Panc1 (cell line): ENCODE measurements at regions not wholly inside any gene's neighbourhood (a gene's known extent, or its start where the extent isn't known, plus 50 kb on each side); places are given as distances from the start of the nearest gene placed in this dataset.

Experiments used
- ATAC-seq: fragments of 200-7000 bp; cut with Tn5 transposase; 2 replicates; pipeline ENCODE4 v1.9.1; 2020; ENCODE audit warnings: mild to moderate bottlenecking, moderate library complexity
- BruUV-seq: library from RNA; stranded (reverse); fragments of 400-500 nt; replicated peaks from 2 replicates; lab custom pipeline; 2021; lab: Mats Ljungman, UMichigan
- CTCF ChIA-PET: fragments of 300-600 bp; sonication (Branson Sonifier 250); formaldehyde crosslinking; loops from one replicate; lab custom pipeline; 2022; ENCODE audit warnings: antibody characterized with exemption; lab: Charles Lee
- POLR2A ChIA-PET: fragments of 300-600 bp; sonication (Branson Sonifier 250); formaldehyde crosslinking; loops from one replicate; lab custom pipeline; 2022; ENCODE audit warnings: antibody characterized with exemption; lab: Charles Lee
- DNase-seq: peaks from one replicate; pipeline ENCODE4 v3.0.0-alpha.2; 2010; ENCODE audit warnings: low read depth, low spot score
- H3K27ac ChIP-seq: 2 replicates; pipeline ENCODE4 v1.5.1; 2011; ENCODE audit warnings: mild to moderate bottlenecking, low read length, inconsistent platforms
- H3K27me3 ChIP-seq: fragments of 200-500 bp; sonication (Bioruptor generic); 2 replicates; pipeline ENCODE4 v1.6.0; 2014; ENCODE audit warnings: low read length, inconsistent platforms; ENCODE audit not compliant: control insufficient read depth, insufficient read depth
- H3K36me3 ChIP-seq: fragments of 200-500 bp; sonication (Bioruptor generic); 2 replicates; pipeline ENCODE4 v1.5.1; 2014; ENCODE audit warnings: inconsistent platforms, mild to moderate bottlenecking, low read length, moderate library complexity; ENCODE audit not compliant: control insufficient read depth, insufficient read depth
- H3K4me1 ChIP-seq: 2 replicates; pipeline ENCODE4 v1.5.1; 2011; ENCODE audit warnings: inconsistent platforms, mild to moderate bottlenecking, low read length, moderate library complexity; ENCODE audit not compliant: control insufficient read depth, insufficient read depth
- H3K4me3 ChIP-seq, 2 experiments: 2 replicates each; pipeline ENCODE4 v1.5.1; 2011 to 2012; ENCODE audit warnings: low read depth in 2 of 2, low read length in 2 of 2, mild to moderate bottlenecking in 2 of 2, inconsistent platforms in 1 of 2, moderate library complexity in 1 of 2
- H3K9me3 ChIP-seq: fragments of 200-500 bp; sonication (Bioruptor generic); 2 replicates; pipeline ENCODE4 v1.5.1; 2014; ENCODE audit warnings: low read depth, mild to moderate bottlenecking, inconsistent platforms, low read length, moderate library complexity; ENCODE audit not compliant: control insufficient read depth, insufficient read depth
- POLR2AphosphoS5 ChIP-seq: IDR thresholded peaks from 2 replicates; pipeline ENCODE4 v1.6.1; 2012; ENCODE audit warnings: mild to moderate bottlenecking, low read depth, low read length, moderate library complexity
- SIN3A ChIP-seq: IDR thresholded peaks from 2 replicates; pipeline ENCODE4 v1.6.1; 2012; ENCODE audit warnings: low read depth, mild to moderate bottlenecking, low read length, moderate library complexity, borderline replicate concordance; ENCODE audit not compliant: insufficient read depth
- TCF7L2 ChIP-seq: IDR thresholded peaks from 2 replicates; pipeline ENCODE4 v1.6.1; 2011; ENCODE audit warnings: mild to moderate bottlenecking, low read depth, low read length, inconsistent platforms
- in situ Hi-C: cut with HindIII; loops from 2 replicates; pipeline ENCODE4 v1.10.0; 2016; ENCODE audit warnings: low sequenced_read_pairs, low pct_unique_long_range_greater_than_20kb
- intact Hi-C: fragments of 100-400 bp; cut with micrococcal nuclease; formaldehyde crosslinking; loops from one replicate; pipeline ENCODE4 v1.10.0; 2022; ENCODE audit not compliant: unreplicated experiment
- TF ChIP-seq, protein P1 (sequence below): fragments of 450-650 bp; IDR thresholded peaks from 2 replicates; pipeline ENCODE4 v1.5.1; 2017; ENCODE audit warnings: mild to moderate bottlenecking
- TF ChIP-seq, protein P2 (sequence below), 2 experiments: IDR thresholded peaks; 2 replicates each; pipeline ENCODE4 v1.6.1; 2011 to 2012; ENCODE audit warnings: low read depth in 2 of 2, control low read depth in 1 of 2, low read length in 1 of 2, mild to moderate bottlenecking in 1 of 2, moderate library complexity in 1 of 2; ENCODE audit not compliant: insufficient read depth in 1 of 2

DNA sequence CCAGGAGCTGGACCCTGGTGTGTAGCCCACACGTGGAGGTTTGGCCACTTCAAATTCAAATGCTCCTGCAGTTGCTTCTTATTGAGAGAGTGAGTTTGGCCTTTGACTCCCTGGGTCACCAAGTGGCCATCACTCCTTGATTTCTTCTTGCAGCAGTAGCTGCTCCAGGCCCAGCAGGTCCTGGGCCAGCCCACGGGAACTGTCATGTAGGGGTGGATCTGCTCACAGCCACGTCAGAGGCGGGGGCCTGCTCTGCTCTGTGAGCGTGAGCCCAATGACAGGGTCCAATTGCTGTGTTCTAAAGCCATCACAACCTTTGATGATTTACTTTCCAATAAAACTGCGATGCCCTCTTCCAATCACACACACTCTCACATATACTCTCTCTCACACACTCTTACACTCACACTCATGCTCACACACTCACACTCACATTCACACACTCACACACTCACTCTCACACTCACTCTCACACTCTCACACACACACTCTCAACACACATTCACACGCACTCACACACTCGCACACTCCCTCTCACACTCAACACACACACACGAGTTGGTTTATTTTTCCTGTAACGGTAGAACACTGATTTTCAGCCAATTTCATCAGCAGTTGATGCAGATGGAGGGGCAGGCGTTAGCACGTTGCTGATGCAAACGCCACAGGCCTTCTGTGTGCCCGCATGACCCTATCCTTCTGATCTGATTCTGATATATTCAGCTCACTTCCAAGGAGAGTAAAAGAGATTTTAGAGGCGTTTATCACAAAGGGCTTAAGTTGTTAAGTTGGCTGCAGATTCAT is 210.7 kb upstream of the PPP2R2D start:
- CTCF ChIA-PET: no interaction called here
- no peak overlapping the region for H3K27ac ChIP-seq
- DNase-seq: no peak
- H3K9me3 ChIP-seq: no peaks in the 10 kb centered on the region
- no peak overlapping the region for H3K4me3 ChIP-seq
- TF ChIP-seq SIN3A: no peak
- TF ChIP-seq, protein P1, sequence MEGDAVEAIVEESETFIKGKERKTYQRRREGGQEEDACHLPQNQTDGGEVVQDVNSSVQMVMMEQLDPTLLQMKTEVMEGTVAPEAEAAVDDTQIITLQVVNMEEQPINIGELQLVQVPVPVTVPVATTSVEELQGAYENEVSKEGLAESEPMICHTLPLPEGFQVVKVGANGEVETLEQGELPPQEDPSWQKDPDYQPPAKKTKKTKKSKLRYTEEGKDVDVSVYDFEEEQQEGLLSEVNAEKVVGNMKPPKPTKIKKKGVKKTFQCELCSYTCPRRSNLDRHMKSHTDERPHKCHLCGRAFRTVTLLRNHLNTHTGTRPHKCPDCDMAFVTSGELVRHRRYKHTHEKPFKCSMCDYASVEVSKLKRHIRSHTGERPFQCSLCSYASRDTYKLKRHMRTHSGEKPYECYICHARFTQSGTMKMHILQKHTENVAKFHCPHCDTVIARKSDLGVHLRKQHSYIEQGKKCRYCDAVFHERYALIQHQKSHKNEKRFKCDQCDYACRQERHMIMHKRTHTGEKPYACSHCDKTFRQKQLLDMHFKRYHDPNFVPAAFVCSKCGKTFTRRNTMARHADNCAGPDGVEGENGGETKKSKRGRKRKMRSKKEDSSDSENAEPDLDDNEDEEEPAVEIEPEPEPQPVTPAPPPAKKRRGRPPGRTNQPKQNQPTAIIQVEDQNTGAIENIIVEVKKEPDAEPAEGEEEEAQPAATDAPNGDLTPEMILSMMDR: no peak
- no peak for TF ChIP-seq TCF7L2
- TF ChIP-seq, protein P2, sequence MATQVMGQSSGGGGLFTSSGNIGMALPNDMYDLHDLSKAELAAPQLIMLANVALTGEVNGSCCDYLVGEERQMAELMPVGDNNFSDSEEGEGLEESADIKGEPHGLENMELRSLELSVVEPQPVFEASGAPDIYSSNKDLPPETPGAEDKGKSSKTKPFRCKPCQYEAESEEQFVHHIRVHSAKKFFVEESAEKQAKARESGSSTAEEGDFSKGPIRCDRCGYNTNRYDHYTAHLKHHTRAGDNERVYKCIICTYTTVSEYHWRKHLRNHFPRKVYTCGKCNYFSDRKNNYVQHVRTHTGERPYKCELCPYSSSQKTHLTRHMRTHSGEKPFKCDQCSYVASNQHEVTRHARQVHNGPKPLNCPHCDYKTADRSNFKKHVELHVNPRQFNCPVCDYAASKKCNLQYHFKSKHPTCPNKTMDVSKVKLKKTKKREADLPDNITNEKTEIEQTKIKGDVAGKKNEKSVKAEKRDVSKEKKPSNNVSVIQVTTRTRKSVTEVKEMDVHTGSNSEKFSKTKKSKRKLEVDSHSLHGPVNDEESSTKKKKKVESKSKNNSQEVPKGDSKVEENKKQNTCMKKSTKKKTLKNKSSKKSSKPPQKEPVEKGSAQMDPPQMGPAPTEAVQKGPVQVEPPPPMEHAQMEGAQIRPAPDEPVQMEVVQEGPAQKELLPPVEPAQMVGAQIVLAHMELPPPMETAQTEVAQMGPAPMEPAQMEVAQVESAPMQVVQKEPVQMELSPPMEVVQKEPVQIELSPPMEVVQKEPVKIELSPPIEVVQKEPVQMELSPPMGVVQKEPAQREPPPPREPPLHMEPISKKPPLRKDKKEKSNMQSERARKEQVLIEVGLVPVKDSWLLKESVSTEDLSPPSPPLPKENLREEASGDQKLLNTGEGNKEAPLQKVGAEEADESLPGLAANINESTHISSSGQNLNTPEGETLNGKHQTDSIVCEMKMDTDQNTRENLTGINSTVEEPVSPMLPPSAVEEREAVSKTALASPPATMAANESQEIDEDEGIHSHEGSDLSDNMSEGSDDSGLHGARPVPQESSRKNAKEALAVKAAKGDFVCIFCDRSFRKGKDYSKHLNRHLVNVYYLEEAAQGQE (IDR thresholded peaks at IDR 0.05; ENCODE audit: insufficient read depth in 1 of 2, low read depth in 2 of 2, low read length in 1 of 2): no peak
- TF ChIP-seq POLR2AphosphoS5: no peak
- POLR2A ChIA-PET: no interaction called here
- in situ Hi-C loops (no loop called here), intact Hi-C loops (no loop called here)
- no TSS peak for BruUV-seq
- no peak for ATAC-seq
- H3K4me1 ChIP-seq: no peaks in the 10 kb centered on the region
- H3K27me3 ChIP-seq: no peaks in the 10 kb centered on the region; the same call in 1 of the 2 replicates
- H3K36me3 ChIP-seq: no peaks in the 10 kb centered on the region

DNA sequence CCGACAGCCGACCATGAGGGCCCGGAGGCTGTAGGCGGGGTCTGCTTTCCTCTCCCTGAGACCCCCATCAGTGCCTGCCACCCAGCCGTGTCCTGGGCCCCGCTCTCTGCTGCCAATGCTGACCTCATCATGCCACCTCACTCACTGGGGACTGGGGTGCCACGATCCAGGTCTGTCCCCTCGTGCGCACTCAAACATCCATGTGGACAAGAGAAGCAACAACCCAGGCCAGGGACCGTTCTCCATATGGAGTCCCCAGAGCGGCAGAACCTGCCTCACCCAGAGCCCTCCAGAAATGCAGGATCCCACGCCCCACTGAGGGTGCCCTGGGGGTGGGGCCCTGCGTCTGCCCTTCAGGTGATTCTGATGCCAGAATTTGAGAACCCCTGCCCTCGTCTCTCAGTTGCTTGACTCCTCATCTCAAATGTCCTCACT is 210.0 kb upstream of the PPP2R2D start:
- DNase-seq (no peak), ATAC-seq (no peak)
- H3K27ac ChIP-seq: no peak overlapping the region
- no peaks in the 10 kb centered on the region for H3K4me1 ChIP-seq
- H3K4me3 ChIP-seq: no peak overlapping the region
- TF ChIP-seq, protein P2 (IDR thresholded peaks at IDR 0.05; ENCODE audit: insufficient read depth in 1 of 2, low read depth in 2 of 2, low read length in 1 of 2): no peak
- TF ChIP-seq TCF7L2 (no peak), POLR2AphosphoS5 (no peak), SIN3A (no peak)
- TF ChIP-seq, protein P1: no peak
- no peaks in the 10 kb centered on the region; the same call in 1 of the 2 replicates for H3K27me3 ChIP-seq
- no peaks in the 10 kb centered on the region for H3K9me3 ChIP-seq
- in situ Hi-C loops: no loop called here
- intact Hi-C loops: no loop called here
- BruUV-seq: no TSS peak
- no peaks in the 10 kb centered on the region for H3K36me3 ChIP-seq
- ChIA-PET POLR2A (no interaction called here), CTCF (no interaction called here)
